OCI-LY1 (cell line): ENCODE measurements at regions not wholly inside any gene's neighbourhood (a gene's known extent, or its start where the extent isn't known, plus 50 kb on each side); places are given as distances from the start of the nearest gene placed in this dataset.

Experiments
- H2AFZ ChIP-seq: fragments of 200-600 bp; sonication (generic), shearing (Covaris generic); 2 replicates; pipeline ENCODE4 v1.6.0; 2014; ENCODE audit warnings: antibody characterized with exemption, mild to moderate bottlenecking, low read length
- H3F3A ChIP-seq: fragments of 200-600 bp; sonication (generic), shearing (Covaris generic); 2 replicates; pipeline ENCODE4 v1.6.0; 2014; ENCODE audit warnings: mild to moderate bottlenecking, antibody characterized with exemption, low read length, moderate library complexity; ENCODE audit not compliant: insufficient read depth
- H3K27ac ChIP-seq: fragments of 200-600 bp; sonication (generic); 2 replicates; pipeline ENCODE4 v1.5.1; 2014; ENCODE audit warnings: low read length, mixed run types, mild to moderate bottlenecking, low read depth; ENCODE audit not compliant: poor library complexity, severe bottlenecking
- H3K27me3 ChIP-seq: fragments of 200-600 bp; sonication (generic); 2 replicates; pipeline ENCODE4 v1.6.0; 2014; ENCODE audit warnings: antibody characterized with exemption, mild to moderate bottlenecking, low read length, moderate library complexity; ENCODE audit not compliant: insufficient read depth
- H3K36me3 ChIP-seq: fragments of 200-600 bp; sonication (generic); 2 replicates; pipeline ENCODE4 v1.6.1; 2014; ENCODE audit warnings: mild to moderate bottlenecking, antibody characterized with exemption, low read length, moderate library complexity, mixed read lengths; ENCODE audit not compliant: insufficient read depth
- H3K4me1 ChIP-seq: fragments of 200-600 bp; sonication (generic); 2 replicates; pipeline ENCODE4 v1.5.1; 2014; ENCODE audit warnings: mild to moderate bottlenecking, low read length, moderate library complexity; ENCODE audit not compliant: insufficient read depth, severe bottlenecking
- H3K4me2 ChIP-seq: fragments of 200-600 bp; sonication (generic), shearing (Covaris generic); 2 replicates; pipeline ENCODE4 v1.6.1; 2014; ENCODE audit warnings: low read length
- H3K4me3 ChIP-seq: fragments of 200-600 bp; sonication (generic); 2 replicates; pipeline ENCODE4 v1.5.1; 2014; ENCODE audit warnings: low read length, low read depth, mild to moderate bottlenecking, mixed read lengths; ENCODE audit not compliant: poor library complexity, severe bottlenecking
- H3K79me2 ChIP-seq: fragments of 200-600 bp; shearing (Covaris generic); 2 replicates; pipeline ENCODE4 v1.6.1; 2016; ENCODE audit warnings: mixed run types, low read length, mixed read lengths; ENCODE audit not compliant: insufficient read depth
- H3K9ac ChIP-seq: fragments of 200-600 bp; sonication (generic), shearing (Covaris generic); 2 replicates; pipeline ENCODE4 v1.6.1; 2014; ENCODE audit warnings: mild to moderate bottlenecking, low read length, mixed read lengths
- H3K9me2 ChIP-seq: fragments of 200-600 bp; sonication (generic), shearing (Covaris generic); 2 replicates; pipeline ENCODE4 v1.6.1; 2014; ENCODE audit warnings: low read depth, mild to moderate bottlenecking, low read length, mixed read lengths
- H3K9me3 ChIP-seq: fragments of 200-600 bp; shearing (Covaris generic); 2 replicates; pipeline ENCODE4 v1.6.1; 2014; ENCODE audit warnings: low read length, mixed read lengths
- H4K20me1 ChIP-seq: fragments of 200-600 bp; sonication (generic), shearing (Covaris generic); 2 replicates; pipeline ENCODE4 v1.6.0; 2016; ENCODE audit warnings: mild to moderate bottlenecking, low read length; ENCODE audit not compliant: insufficient read depth
- EZH2 ChIP-seq: fragments of 200-600 bp; sonication (generic), shearing (Covaris generic); IDR thresholded peaks from 2 replicates; pipeline ENCODE4 v1.8.0; 2017; ENCODE audit warnings: borderline replicate concordance, mixed run types, mild to moderate bottlenecking, antibody characterized with exemption, low read length, moderate library complexity, mixed read lengths
- TF ChIP-seq, protein P1 (sequence below): fragments of 200-600 bp; sonication (generic), shearing (Covaris generic); IDR thresholded peaks from 2 replicates; pipeline ENCODE4 v1.5.1; 2017; ENCODE audit warnings: mild to moderate bottlenecking, antibody characterized with exemption, low read length, moderate library complexity, mixed read lengths

DNA sequence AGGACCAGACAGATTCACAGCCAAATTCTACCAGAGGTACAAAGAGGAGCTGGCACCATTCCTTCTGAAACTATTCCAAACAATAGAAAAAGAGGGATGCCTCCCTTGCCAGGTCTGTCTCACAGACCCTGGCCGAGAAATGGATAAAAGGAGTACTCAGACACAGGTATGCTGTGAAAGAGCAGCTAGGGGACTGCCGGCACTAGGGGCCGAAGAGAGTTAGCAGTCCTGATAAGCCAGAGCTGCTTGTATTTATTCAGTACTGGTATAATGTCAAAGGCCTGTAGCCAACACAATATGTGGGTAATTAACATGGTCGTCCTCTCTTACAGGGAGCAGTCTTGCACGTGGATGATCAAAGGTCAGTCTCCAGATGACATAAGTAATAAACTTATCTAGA, 1042.1 kb upstream of the LCORL start:
- no peaks in the 10 kb centered on the region for H3K9me3 ChIP-seq
- no peak overlapping the region for H3K27ac ChIP-seq
- no peak for TF ChIP-seq EZH2
- TF ChIP-seq, protein P1, sequence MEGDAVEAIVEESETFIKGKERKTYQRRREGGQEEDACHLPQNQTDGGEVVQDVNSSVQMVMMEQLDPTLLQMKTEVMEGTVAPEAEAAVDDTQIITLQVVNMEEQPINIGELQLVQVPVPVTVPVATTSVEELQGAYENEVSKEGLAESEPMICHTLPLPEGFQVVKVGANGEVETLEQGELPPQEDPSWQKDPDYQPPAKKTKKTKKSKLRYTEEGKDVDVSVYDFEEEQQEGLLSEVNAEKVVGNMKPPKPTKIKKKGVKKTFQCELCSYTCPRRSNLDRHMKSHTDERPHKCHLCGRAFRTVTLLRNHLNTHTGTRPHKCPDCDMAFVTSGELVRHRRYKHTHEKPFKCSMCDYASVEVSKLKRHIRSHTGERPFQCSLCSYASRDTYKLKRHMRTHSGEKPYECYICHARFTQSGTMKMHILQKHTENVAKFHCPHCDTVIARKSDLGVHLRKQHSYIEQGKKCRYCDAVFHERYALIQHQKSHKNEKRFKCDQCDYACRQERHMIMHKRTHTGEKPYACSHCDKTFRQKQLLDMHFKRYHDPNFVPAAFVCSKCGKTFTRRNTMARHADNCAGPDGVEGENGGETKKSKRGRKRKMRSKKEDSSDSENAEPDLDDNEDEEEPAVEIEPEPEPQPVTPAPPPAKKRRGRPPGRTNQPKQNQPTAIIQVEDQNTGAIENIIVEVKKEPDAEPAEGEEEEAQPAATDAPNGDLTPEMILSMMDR: no peak

DNA sequence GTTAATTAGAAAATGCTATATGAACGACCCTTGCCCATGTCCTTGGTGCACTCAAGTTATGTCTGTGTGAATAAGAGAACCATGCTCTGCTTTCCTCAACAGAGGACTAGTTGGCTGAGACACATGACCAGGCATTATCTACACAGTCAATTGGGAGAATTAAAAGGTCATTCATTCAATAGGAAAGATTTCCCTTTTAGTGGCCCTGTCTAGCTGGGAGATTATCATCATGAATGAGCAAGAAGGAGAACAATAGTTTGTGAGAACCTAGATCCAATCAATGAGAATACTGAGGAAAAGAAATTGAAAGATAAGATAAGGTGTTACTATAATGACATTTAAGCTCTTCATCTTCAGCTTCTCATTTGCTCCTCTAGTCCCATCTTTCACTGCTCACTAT, 1033.4 kb upstream of the LCORL start:
- H3K9me3 ChIP-seq: no peaks in the 10 kb centered on the region
- no peak for TF ChIP-seq EZH2
- TF ChIP-seq, protein P1: no peak
- H3K9ac ChIP-seq: no peak overlapping the region
- no peak overlapping the region for H3K4me2 ChIP-seq
- no peaks in the 10 kb centered on the region for H3F3A ChIP-seq
- H3K79me2 ChIP-seq: no peaks in the 10 kb centered on the region
- no peaks in the 10 kb centered on the region for H4K20me1 ChIP-seq
- no peaks in the 10 kb centered on the region for H3K27me3 ChIP-seq
- no peak overlapping the region for H3K4me3 ChIP-seq
- no peak overlapping the region for H3K27ac ChIP-seq
- H3K4me1 ChIP-seq: no peaks in the 10 kb centered on the region
- H2AFZ ChIP-seq: no peak overlapping the region
- H3K9me2 ChIP-seq: no peaks in the 10 kb centered on the region
- no peaks in the 10 kb centered on the region for H3K36me3 ChIP-seq

More for the DNA sequence above, 1042.1 kb upstream of the LCORL start:
- Histone ChIP-seq H3K4me1 (no peaks in the 10 kb centered on the region), H2AFZ (no peak overlapping the region), H3K9ac (no peak overlapping the region), H4K20me1 (no peaks in the 10 kb centered on the region), H3K9me2 (no peaks in the 10 kb centered on the region), H3F3A (no peaks in the 10 kb centered on the region), H3K4me3 (no peak overlapping the region), H3K36me3 (no peaks in the 10 kb centered on the region), H3K27me3 (no peaks in the 10 kb centered on the region), H3K4me2 (no peak overlapping the region), H3K79me2 (no peaks in the 10 kb centered on the region)

DNA sequence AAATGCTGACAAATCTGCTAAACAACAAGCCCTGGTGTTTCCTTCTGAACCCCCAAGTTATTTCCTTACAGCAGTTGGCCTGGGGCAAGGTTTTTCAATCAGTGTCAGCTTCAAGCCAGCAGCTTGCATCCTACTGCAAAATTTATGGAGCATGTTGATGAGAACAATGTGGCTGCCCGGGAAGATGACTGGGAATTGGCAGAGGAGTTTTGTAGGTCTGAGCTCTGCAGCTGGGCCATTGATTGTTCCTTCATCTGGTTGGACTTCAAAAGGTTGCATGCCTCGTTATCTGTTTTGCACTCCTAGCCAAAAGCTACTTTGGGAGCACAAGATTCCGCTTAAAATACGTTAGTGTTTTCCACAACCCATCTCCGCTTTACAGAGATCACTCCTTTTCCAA, 1030.3 kb upstream of the LCORL start:
- no peak for TF ChIP-seq EZH2
- TF ChIP-seq, protein P1: no peak

More for the DNA sequence above, 1030.3 kb upstream of the LCORL start:
- H3K9ac ChIP-seq: no peak overlapping the region
- H3K36me3 ChIP-seq: no peaks in the 10 kb centered on the region
- no peaks in the 10 kb centered on the region for H3K4me1 ChIP-seq
- H3K9me2 ChIP-seq: no peaks in the 10 kb centered on the region
- no peak overlapping the region for H3K4me3 ChIP-seq
- no peaks in the 10 kb centered on the region for H3K79me2 ChIP-seq
- H3K9me3 ChIP-seq: no peaks in the 10 kb centered on the region
- H3K4me2 ChIP-seq: no peak overlapping the region
- no peaks in the 10 kb centered on the region for H4K20me1 ChIP-seq
- H3K27ac ChIP-seq: no peak overlapping the region
- no peaks in the 10 kb centered on the region for H3K27me3 ChIP-seq
- no peaks in the 10 kb centered on the region for H3F3A ChIP-seq
- no peak overlapping the region for H2AFZ ChIP-seq
